COR-L47 (cell line): ENCODE measurements at regions not wholly inside any gene's neighbourhood (a gene's known extent, or its start where the extent isn't known, plus 50 kb on each side); places are given as distances from the start of the nearest gene placed in this dataset.

ENCODE experiments used
- DNase-seq: peaks from one replicate; lab custom pipeline; 2025; lab: John Stamatoyannopoulos, UW

DNA sequence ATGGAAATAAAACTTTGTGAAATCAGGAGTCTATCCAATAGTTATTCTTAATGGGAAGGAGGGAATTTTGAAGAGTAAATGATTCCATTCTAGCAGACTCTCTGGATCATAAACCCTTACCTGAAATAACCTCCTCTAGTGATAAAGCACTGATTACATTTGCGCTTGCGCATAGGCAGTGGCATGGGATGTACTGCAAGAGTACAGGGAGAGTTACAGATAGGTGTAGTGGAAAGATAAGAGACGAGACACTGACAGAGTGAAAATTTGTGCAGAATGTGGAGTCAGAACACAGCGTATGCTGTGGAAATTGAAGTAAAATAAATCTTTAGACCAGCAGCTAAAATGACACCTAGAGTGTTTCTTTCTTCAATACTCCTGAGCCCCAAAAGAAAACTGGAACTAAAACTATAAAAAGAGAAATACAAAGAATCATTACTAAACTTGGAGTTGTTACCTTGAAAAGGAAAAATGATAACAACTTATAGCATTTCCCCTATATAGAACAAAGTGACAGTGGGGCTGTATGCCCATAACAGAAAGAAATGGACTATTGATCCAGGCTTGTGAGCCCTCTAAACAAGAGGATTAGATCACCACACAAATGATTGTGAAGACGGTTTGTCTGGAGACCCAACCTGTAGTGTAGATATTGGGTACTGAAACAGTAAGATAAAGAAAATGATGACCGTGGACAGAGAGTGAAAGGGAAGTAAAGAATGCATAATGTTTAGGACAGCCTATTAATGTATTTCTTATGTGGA, 1471.2 kb upstream of the NUDT12 start:
- DNase-seq = no peak

DNA sequence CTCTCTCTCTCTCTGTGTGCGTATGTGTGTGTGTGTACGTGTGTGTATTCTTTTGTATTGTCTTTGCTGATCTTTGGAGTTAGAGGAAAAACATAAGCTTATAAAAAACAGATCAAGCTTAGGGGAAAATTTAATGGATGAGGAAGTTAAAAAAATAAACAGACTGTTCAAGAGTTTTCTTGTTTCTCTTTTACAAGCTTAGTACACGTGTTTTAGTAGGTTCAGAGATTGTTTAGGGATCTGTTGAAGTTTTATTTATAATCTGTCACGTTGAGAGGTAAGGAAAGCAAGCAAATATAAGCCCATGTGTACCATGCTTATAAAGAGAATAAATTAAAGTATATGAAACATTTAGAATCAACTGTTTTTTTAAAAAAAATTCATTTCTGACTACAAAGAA, 1470.3 kb upstream of the NUDT12 start:
- DNase-seq = no peak

DNA sequence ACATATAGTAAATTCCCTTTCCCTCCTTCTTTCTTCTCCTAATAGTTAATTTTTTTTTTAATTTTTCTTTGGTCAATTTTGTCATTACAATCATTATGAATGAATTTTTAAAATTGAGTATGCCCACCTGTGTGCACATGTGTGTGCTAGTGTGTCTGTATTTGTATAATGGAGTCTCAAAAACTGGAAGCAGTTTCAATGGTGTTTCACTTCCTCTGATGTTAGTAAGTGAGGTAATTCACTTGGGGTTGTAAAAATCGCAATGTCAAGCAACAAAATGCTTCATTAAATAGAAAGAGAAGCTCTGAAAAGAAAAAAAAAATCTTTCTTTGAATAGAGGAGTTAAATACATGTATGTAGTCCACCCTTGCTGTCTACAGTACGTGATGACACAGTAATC, 1467.6 kb upstream of the NUDT12 start:
- DNase-seq = no peak

DNA sequence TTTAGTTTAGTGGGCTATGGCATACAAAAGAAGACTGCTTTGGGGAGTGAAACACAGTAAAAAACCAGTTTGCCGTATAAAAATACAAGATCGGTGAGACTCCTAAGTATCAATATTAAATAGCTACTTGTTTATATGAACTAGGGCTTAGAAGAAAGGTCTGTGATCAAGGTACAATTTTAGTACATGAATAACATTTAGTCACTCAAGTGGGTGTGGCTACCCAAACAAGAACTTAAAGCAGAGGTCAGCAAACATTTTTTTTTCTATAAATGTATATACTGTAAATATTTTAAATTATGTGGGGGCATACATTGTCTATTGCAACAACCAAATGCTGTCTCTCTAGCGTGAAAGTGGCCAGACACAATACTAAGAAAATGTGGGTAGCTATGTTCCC, 1452.5 kb upstream of the NUDT12 start:
- no peak for DNase-seq

DNA sequence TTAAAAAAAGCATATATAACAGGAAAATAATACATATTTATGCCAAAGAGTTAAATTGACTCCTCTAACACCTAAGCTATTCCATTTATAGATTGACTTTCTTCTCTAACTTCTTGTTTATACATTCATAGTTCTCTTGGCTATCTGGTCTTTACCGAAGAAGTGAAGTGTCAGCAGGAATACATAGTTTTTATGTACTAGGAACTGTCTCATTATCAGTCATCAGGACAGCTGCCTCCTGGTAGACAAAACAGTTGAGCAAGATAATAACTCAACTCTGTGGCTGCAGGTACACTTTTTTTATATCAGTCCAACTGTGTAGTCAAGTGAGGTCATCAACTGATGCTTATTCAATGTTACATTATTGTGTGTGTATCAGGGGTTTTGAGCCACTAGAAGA, 1436.0 kb upstream of the NUDT12 start:
- no peak for DNase-seq

DNA sequence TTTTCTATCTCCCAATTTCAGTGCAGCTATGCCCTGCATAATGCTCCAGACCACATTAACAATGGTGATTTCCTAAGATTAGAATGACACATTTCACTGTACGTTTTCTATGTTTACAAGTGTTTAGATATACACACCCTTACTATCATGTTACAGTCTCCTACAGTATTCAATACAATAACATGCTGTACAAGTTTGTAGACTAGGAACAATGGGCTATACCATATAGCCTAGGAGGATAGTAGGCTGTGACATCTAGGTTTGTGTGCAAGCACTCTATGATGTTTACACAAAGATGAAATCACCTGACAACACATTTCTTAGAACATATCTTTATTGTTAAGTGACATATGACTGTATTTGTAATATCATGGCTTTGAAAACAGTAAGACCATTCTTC, 1435.6 kb upstream of the NUDT12 start:
- DNase-seq = no peak

DNA sequence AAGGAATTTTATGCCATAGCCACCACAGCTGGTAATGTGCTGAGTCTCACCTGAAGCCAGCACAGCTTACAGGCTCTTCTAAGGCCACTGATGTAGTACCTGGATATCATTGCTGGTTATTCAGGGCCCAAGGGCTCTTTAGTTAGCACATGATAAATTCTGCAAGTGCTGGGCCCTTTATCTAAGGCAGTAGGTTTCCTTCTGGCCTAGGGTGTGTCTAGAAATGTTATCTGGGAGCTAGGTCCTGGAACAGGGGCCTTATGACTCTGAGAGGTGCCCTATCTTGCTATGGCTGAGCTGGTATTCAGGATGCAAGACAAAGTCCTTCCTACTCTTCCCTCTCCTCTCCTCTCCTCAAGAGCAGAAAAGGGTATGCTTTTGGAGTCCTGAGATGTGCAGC, 1424.5 kb upstream of the NUDT12 start:
- DNase-seq = no peak

DNA sequence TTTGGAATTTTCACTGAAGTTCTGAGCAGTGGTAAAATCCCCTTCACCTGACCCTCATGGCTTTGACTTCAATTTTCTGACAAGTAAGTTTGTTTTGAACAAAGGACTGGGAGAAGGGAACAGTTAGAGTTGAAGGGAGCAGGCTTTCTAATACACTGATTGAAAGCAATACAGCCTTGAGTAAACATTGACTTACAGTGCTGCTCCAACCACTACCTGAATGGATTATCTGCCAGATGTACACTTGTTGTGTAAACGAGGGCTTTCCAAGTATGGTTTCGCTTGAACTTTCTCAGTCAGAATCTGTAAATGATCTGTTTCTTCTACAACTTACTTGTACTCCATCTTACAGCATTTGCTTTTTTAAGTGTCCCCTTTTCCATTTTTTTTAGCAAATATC, 1414.9 kb upstream of the NUDT12 start:
- DNase-seq = peak; percentile 30

DNA sequence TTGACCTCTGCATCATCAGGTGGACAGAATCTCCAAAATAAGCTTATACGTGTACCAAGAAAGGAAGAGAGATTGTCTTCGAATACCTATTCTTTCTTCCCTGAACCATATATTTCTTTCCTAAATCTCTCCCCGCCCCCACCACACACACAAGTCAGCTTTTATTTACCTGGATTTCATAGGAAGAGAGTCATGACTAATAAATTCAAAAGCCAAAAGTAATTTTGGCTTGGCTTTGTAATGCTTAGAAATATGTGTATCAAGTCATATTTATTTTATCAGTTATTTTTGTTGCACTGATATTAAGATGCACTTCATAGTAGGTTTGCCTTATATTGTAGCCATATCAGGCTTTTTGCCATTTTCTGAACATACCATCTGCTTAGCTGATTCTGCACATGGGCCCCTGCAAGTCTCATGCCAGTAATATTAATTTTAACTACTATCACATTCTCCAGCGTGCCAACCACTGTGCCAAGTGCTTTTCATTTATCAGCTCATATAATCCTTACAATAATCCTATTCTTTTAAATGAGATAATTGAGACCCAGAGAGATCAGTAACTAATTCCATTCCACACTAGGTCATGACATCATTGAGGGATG, 1405.3 kb upstream of the NUDT12 start:
- no peak for DNase-seq

DNA sequence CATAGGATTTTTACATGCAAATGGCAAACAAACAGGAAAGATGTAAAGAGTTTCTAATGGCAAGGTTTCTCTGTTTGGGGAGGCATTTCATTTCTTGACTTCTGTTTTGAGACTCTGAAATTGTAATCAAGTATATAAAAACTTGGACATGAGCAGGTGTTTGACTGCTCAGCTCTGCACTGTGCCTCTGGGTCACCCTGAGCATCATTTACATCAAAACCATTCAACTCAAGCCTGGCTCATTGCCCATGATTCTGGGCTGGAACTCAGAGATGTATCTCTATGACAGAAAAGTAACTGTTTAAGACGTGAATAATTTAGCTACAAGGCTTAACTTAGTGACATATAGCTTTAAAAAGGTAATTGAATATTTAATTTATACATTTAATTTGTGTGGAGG, 1402.4 kb upstream of the NUDT12 start:
- DNase-seq = peak; percentile 68

DNA sequence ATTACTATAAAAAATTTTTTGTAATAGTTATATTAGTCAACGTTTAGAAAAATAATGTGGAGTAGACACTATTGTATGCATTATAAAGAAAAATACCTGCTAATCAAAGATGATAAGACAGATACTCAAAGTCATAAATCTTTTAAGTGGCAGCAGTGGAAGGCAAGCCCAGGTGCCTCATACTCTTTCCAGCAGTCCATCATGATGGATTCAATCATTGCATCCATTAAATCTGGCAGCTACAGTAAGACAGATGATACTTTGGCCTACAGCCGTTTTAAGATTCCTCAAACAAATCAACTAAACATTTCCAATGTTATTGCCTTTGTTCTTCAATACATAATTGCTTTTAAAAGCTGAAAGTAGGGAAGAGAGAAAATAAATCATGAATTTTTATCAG, 1392.9 kb upstream of the NUDT12 start:
- no peak for DNase-seq

DNA sequence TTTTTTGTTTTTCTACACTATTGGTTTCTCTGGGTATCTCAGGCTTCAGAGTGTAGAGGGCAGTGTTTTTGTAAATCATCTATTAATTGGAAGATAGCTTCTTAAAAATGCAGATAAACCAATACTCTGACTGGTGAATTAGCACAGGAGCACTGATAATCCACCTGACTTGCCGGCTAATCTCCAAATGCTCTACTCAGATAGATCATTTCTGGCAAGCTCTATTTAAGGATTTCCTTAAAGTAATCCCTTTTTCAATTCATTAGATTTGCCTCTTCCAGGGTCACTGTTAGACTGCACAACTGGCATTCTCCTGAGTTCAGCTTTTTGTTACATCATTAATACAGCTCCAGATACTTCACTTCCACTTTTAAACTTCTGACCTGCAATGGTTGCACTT, 1390.3 kb upstream of the NUDT12 start:
- DNase-seq = no peak

DNA sequence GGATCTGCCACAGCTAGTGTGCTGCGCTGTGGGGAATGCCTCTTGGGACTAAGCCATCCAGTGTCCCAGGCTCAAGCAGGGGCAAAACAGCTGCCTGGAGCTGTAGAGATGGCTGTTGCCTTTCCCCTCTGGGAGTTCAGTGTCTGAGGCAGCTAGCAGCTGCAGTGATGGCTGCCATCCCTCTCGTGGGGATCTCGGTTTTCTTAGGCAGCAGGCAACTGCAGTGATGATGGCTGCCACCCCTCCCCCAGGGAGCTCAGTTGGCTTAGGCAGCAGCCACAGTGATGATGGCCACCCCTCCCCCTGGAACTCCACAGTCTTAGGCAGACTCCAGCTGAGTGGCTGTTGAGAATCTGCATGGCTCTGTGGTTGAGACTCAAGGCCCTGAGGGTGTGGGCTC, 1389.2 kb upstream of the NUDT12 start:
- DNase-seq = no peak

DNA sequence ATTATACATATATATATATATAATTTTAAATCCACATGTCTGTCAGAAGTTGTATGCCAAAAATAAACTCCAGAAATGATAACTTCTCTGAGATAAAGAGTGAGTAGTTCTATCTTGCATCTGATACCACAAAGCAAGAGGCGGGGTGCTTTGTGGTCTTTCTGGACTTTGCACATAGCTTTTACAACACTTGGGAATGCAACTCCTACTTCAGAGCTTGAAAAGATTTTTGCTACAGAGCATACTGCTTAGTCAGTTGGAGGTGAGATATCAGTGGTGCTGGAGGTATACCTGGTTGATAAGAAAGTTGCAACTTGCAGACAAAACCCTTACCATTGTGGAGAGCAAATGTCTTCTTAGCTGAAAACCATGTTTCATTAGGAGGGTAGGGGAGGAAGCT, 1384.5 kb upstream of the NUDT12 start:
- DNase-seq = no peak

DNA sequence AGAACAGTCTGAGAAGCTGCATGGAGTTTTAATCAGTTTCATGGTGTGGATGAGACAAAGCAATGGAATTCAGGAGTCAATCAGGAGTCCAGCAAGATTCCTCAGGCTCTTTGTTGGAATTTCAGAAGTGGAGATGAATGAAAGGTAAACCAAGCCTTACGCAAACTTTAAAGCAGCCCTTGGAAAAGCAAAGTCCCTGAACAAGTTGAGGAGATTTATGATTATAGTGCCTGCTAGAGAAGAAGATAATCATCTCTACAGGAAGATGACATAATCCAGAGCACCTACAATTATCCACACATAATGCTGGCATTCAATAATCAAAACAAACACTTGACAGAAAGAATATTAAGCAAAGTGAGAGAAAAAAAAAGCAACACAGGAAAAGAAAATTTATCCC, 1380.1 kb upstream of the NUDT12 start:
- DNase-seq = no peak

DNA sequence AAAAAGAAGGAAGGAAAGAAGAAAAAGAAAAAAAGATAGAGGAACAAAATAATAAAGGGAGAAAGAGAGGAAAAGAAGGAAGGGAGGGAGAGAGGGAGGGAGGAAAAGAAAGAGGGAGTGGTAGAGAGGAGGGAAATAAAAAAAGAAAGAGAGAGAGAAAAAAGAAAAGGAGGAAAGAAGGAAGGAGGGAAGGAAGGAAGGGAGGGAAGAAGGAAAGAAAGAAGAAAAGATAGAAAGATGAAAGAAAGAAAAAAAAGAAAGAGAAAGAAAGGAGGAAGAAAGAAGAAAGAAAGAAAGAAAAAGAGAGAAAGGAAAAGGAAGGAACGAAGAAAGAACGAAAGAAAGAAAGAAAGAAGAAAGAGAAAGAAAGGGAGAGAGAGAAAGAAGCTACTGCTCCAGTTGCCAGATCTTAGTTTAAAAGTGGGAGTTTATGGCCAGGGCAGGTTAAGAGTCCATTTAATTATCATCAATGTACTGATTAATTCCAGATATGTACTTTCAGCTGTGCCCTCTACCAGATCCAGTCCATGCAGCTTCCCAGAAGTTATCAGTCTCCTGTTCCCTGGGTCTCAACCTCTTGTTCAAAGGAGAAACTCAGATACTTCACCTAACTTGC, 1378.5 kb upstream of the NUDT12 start:
- DNase-seq = no peak

DNA sequence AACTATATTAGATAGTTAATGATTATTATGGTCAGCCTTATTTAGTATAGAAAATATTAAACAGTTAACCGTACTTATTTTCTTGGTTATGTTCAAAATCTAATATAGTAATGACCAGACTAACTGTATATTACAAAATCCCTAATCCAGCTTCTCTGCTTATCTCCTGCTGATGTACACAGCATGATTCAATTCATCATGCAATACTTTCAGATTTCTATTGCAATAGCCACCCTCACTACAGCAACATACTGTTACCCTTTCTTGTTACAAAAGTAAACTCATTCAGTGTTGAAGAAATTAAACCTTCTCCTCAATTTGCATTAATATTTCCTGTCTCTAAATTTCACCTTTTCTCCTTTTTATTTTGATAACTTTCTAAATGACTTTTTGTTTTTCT, 1375.0 kb upstream of the NUDT12 start:
- no peak for DNase-seq

DNA sequence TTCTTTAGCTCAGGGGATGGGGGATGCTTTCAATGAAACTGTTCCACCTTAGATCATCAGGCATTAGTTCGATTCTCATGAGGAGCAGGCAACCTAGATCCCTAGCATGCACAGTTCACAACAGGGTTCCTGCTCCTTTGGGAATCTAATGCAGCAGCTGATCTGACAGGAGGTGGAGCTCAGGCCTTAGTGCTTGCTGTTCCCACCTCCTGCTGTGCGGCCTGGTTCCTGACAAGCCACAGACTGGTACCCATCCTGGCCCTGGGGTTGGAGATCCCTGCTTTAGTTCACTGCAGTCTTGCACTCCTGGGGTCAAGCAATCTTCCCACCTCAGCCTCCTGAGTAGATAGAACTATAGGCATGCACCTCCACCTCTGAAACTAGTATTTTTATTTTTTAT, 1369.8 kb upstream of the NUDT12 start:
- no peak for DNase-seq

DNA sequence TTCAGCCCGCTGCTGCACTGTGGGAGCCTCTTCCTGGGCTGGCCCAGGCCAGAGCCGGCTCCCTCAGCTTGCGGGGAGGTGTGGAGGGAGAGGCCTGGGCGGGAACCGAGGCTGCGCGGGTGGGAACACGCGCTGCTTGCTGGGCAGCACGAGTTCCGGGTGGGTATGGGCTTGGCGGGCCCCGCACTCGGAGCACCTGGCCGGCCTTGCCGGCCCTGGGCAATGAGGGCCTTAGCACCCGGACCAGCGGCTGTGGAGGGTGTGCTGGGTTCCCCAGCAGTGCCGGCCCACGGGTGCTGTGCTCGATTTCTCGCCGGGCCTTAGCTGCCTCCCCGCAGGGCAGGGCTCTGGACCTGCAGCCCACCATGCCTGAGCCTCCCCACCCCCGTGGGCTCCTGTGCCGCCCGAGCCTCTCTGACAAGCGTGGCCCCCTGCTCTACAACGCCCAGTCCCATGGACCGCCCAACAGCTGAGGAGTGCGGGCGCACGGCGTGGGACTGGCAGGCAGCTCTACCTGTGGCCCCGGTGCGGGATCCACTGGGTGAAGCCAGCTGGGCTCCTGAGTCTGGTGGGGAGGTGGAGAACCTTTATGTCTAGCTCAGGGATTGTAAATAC, 1366.4 kb upstream of the NUDT12 start:
- no peak for DNase-seq

DNA sequence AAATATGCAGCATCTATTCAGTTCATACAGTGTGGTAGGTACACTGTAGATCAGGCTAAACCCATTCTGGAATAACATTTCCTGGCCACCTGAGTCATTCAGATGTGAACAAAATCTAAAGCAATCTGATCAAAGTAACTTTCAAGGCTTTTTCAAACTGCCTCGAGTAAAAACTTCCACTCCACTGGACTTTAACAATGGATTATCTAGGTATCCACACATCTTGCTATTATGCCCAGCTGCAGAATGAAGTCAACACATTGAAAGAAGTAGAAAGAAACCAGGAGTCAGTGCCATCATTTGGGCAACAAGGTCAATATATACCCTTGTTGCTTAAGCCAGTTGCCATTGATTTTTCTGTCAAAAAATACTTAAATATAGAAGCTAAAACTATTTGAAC, 1352.6 kb upstream of the NUDT12 start:
- no peak for DNase-seq

DNA sequence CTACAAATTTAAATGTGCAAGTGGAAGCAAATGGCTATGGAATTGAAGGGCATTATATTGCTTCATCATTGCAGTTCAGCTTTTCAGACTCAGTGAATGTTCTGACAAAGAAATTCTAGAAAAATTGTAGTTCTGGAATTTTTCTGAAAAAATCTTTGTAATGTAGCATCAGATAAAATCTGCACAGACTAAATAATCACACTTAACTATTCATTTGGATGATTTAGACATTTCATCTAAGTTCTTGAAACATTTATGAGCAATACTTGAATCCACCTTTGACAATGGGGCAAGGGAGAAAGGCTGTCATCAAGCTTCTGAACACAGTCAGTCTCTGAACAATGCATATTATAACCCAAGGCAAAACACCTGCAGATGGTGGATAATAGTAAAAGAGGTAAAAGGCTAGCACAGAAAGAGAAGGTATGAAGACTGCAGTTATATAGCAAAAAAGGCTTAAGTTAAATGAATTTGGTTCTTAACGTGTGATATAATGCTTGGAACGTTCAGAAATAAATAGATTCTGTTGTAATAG, 1352.0 kb upstream of the NUDT12 start:
- no peak for DNase-seq

DNA sequence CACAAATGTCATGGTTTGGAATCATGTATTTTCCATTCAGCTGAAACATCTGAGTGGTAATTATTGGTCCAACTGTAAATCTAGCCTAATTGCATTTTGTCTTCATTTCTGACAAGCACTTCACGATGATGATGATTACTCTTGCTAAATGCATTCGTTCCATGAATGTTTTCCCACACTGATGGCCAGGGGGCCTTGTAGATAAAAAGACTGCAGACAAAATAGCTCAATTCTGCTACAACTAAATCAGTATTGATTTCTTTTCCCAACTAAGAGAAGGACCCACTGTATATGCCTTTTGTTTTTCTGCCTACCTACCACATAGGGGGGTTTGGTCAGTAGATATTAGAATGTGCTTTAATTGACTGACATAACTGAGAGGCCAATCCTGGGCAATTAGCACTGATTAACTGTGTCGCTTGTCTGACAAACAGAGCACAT, 1351.3 kb upstream of the NUDT12 start:
- peak; percentile 29 for DNase-seq

DNA sequence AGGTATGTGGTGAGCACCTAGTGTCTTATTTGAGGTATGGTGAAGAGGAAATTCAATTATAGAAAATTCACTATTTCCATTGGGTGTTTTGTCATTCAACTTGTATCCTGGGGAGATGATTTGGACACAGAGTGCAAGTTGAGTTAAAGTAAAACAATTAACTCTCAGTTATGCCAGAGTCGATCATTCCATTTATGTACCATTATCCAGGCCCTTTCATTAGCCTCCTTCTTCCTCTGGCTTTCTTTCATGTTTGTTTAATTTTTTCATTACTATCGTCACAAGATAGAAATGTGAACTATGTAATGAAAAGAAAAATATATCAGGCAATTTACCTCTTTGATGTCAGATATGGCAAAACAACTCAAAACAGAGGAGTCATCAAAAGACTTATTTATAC, 1347.2 kb upstream of the NUDT12 start:
- no peak for DNase-seq
